ENCODE measurements at regions not wholly inside any gene's neighbourhood (a gene's known extent, or its start where the extent isn't known, plus 50 kb on each side); places are given as distances from the start of the nearest gene placed in this dataset.

- ATAC-seq: peak in 1 of 2 experiments; percentile 50; a peak in 3 of 6 replicates
- Histone ChIP-seq H3K4me2 (peak overlapping the region; percentile 43), H3K9me3 (no peaks in the 10 kb centered on the region), H3K4me3 (no peak overlapping the region), H3K4me1 (peaks cover 31% of the 10 kb centered on the region), H3K27ac (peak overlapping the region; percentile 47 to 51; a peak in 5 of 6 replicates)
- peak in 1 of 2 experiments; percentile 79 for DNase-seq (ENCODE audit: low read depth in 1 of 2, low spot score in 1 of 2)
- ChIA-PET CTCF (interaction anchor here (1.0 kb wide), 1 partner anchor 36 kb away, joined by 3 read pairs; no protein-coding TSS in a partner anchor), POLR2A (no interaction called here)
- FAIRE-seq: no peak
- 31% methylated on average over 3 of the region's 3 CpGs for WGBS (ENCODE audit: missing lambda C conversion rate)
- TF ChIP-seq EP300 (IDR thresholded peaks at IDR 0.05) (0 out of 5 replicates have a peak, but pooled peaks of 1 of the 2 experiments have one; percentile 16), CEBPB (IDR thresholded peaks at IDR 0.05) (peak in 1 of 2 experiments; percentile 76; a peak in 3 of 4 replicates), EHF (CRISPR knock-in tag; IDR thresholded peaks at IDR 0.05) (no peak), RAD21 (conservative IDR thresholded peaks at IDR 0.05 in 1 of 2, IDR thresholded peaks at IDR 0.05 in 1 of 2) (no peak; a peak in 1 of 5 replicates), HEYL (CRISPR knock-in tag; IDR thresholded peaks at IDR 0.05) (no peak), HOXB13 (CRISPR knock-in tag; IDR thresholded peaks at IDR 0.05; ENCODE audit: low read depth) (no peak), GATA3 (IDR thresholded peaks at IDR 0.05; ENCODE audit: borderline replicate concordance) (peak; percentile 78), JUNB (IDR thresholded peaks at IDR 0.05) (0 out of 2 replicates have a peak, but pooled peaks have one; percentile 50), HOXA7 (CRISPR knock-in tag; IDR thresholded peaks at IDR 0.05) (no peak), NPAS2 (CRISPR knock-in tag; IDR thresholded peaks at IDR 0.05; ENCODE audit: borderline replicate concordance) (no peak), KDM1A (IDR thresholded peaks at IDR 0.05; ENCODE audit: low read depth) (no peak), MAX (IDR thresholded peaks at IDR 0.05) (no peak), ELK1 (IDR thresholded peaks at IDR 0.05; ENCODE audit: low read depth, low read length) (no peak), POLR2A (IDR thresholded peaks at IDR 0.05; ENCODE audit: low read length) (no peak), MAFK (IDR thresholded peaks at IDR 0.05; ENCODE audit: partially characterized antibody) (peak; percentile 67), CTCF (IDR thresholded peaks at IDR 0.05) (no peak), JUN (IDR thresholded peaks at IDR 0.05) (0 out of 5 replicates have a peak, but pooled peaks of 1 of the 2 experiments have one; percentile 33), FOSL2 (IDR thresholded peaks at IDR 0.05) (no peak; the same call in 1 of the 2 replicates), FOSL2 (CRISPR knock-in tag; IDR thresholded peaks at IDR 0.05) (peak; percentile 20; the same call in 1 of the 2 replicates), NFE2L2 (conservative IDR thresholded peaks at IDR 0.05; ENCODE audit: low read length) (peak; percentile 33; the same call in 1 of the 2 replicates), ESRRA (IDR thresholded peaks at IDR 0.05; ENCODE audit: borderline replicate concordance, low read length) (no peak)
These were observed 671.7 kb downstream of the GATA3 start for GRCh38 chr10:8726084-8726778.

- DNase-seq (ENCODE audit: low read depth in 1 of 2, low spot score in 1 of 2): no peak
- POLR2A ChIA-PET: no interaction called here
- H3K4me2 ChIP-seq: peak overlapping the region; percentile 43
- CTCF ChIA-PET: interaction anchor here (1.0 kb wide), 1 partner anchor 37 kb away, joined by 3 read pairs; no protein-coding TSS in a partner anchor
- ATAC-seq: no peak
- H3K27ac ChIP-seq: peak overlapping the region; percentile 14 to 51; a peak in 5 of 6 replicates
- H3K4me1 ChIP-seq: peaks cover 26% of the 10 kb centered on the region
- H3K9me3 ChIP-seq: no peaks in the 10 kb centered on the region
- H3K4me3 ChIP-seq: no peak overlapping the region
- WGBS (ENCODE audit: missing lambda C conversion rate): 70% methylated on average over 5 of the region's 5 CpGs
- FAIRE-seq: no peak
- TF ChIP-seq MAFK (IDR thresholded peaks at IDR 0.05; ENCODE audit: partially characterized antibody) (no peak), CHD2 (IDR thresholded peaks at IDR 0.05; ENCODE audit: low read length, partially characterized antibody) (no peak), MAZ (IDR thresholded peaks at IDR 0.05; ENCODE audit: borderline replicate concordance, low read depth, low read length) (no peak), SMC3 (IDR thresholded peaks at IDR 0.05) (no peak), JUN (IDR thresholded peaks at IDR 0.05) (no peak), RFX5 (IDR thresholded peaks at IDR 0.05) (no peak), SREBF2 (IDR thresholded peaks at IDR 0.05) (no peak), CBX2 (IDR thresholded peaks at IDR 0.05; ENCODE audit: borderline replicate concordance, low read depth) (no peak), USF2 (IDR thresholded peaks at IDR 0.05) (no peak), HOXB13 (CRISPR knock-in tag; IDR thresholded peaks at IDR 0.05; ENCODE audit: low read depth) (no peak), ZSCAN20 (CRISPR knock-in tag; IDR thresholded peaks at IDR 0.05) (no peak), EP300 (IDR thresholded peaks at IDR 0.05) (no peak), CTCF (IDR thresholded peaks at IDR 0.05) (no peak), TFCP2L1 (CRISPR knock-in tag; IDR thresholded peaks at IDR 0.05) (no peak), GATA3 (IDR thresholded peaks at IDR 0.05; ENCODE audit: borderline replicate concordance) (no peak), POLR2AphosphoS2 (conservative IDR thresholded peaks at IDR 0.05; ENCODE audit: low read length) (no peak), POLR2A (IDR thresholded peaks at IDR 0.05; ENCODE audit: low read length) (no peak), RARB (CRISPR knock-in tag; IDR thresholded peaks at IDR 0.05) (no peak)
These were observed 672.2 kb downstream of the GATA3 start for GRCh38 chr10:8726779-8727084.
